Stimulated activated CD4-positive, alpha-beta T cell treated with anti-CD3 and anti-CD28 coated beads, Interleukin-12 subunit alpha, Interleukin-12 subunit beta, amount 100 ng/mL, for 4 hours (primary cell): ENCODE measurements at regions not wholly inside any gene's neighbourhood (a gene's known extent, or its start where the extent isn't known, plus 50 kb on each side); places are given as distances from the start of the nearest gene placed in this dataset.
"Not testable (repeated sequence)": the region's sequence is repeated elsewhere in the genome, so short reads cannot be mapped to it uniquely, and the experiment has no call there.

ENCODE experiments used
- DNase-seq: peaks from one replicate; pipeline ENCODE4 v3.0.0-alpha.2; 2020

- DNase-seq: not testable (repeated sequence)
Measured at GRCh38 chr14:105681606-105682185, 155.3 kb downstream of the TMEM121 start.

- DNase-seq: not testable (repeated sequence)
Measured at GRCh38 chr14:105682442-105682841, 156.1 kb downstream of the TMEM121 start.

DNA sequence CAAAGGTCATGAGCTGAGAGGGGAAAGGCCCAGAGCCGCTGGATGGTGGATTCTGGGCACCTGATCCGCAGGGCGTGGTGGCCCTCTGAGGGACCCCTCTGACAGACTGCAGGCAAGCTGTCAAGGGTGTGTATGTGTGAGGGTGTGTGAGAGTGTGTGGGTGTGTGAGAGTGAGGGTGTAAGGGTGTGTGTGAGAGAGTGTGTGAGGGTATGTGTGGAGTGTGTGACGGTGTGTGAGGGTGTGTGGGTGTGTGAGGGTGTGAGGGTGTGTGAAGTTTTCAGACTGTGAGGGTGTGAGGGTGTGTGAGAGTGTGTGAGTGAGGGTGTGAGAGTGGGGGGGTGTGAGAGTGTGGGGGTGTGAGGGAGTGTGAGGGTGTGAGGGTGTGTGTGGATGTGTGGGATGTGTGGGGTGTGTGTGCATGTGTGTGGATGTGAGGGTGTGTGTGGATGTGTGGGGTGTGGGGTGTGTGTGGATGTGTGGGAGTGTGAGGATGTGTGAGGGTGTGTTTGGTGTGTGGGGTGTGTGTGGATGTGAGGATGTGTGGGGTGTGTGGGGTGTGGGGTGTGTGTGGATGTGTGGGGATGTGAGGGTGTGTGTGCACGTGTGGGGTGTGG lies 156.7 kb downstream of the TMEM121 start:
- DNase-seq: no peak

GRCh38 chr14:105684056-105684455 lies 157.7 kb downstream of the TMEM121 start:
- not testable (repeated sequence) for DNase-seq

GRCh38 chr14:105684597-105684996 lies 158.2 kb downstream of the TMEM121 start:
- not testable (repeated sequence) for DNase-seq

DNA sequence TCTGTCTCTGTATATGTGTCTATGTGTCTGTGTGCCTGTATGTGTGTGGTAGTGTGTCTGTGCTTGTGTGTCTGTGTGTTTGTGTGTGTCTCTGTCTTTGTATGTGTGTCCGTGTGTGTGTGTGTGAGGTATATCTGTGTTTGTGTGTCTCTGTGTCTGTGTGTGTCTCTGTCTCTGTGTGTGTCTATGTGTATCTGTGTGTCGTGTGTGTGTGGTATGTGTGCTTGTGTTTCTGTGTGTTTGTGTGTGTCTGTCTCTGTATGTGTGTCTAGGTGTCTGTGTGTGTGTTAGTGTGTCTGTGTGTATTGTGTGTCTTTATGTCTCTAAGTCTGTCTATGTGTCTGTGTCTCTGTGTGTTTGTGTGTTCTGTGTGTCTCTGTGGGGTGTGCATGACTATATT lies 158.6 kb downstream of the TMEM121 start:
- no peak for DNase-seq

- DNase-seq: not testable (repeated sequence)
Measured at GRCh38 chr14:105685605-105686004, 159.2 kb downstream of the TMEM121 start.

DNA sequence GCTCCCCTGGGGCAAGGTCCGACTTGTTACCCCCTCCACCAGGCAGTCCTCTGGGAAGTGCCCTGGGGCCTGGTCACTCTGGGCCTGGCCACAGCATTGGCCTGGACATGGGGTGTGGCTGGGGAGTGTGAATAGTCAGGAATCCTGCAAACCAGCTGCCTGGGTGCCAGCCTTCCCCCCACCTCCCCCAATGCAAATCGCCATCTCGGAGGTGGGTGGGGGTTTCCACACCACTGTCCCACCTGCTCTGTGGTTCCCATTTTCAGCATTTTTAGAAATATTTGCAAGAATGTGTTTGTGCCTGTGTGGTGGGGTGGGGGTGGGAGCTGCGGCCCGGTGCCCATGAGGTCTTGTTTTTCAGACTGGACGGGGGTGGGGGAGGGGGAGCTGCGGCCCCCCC lies 159.7 kb downstream of the TMEM121 start:
- not testable (repeated sequence) for DNase-seq

- DNase-seq: not testable (repeated sequence)
Measured at GRCh38 chr14:105686462-105687170, 160.2 kb downstream of the TMEM121 start.

DNA sequence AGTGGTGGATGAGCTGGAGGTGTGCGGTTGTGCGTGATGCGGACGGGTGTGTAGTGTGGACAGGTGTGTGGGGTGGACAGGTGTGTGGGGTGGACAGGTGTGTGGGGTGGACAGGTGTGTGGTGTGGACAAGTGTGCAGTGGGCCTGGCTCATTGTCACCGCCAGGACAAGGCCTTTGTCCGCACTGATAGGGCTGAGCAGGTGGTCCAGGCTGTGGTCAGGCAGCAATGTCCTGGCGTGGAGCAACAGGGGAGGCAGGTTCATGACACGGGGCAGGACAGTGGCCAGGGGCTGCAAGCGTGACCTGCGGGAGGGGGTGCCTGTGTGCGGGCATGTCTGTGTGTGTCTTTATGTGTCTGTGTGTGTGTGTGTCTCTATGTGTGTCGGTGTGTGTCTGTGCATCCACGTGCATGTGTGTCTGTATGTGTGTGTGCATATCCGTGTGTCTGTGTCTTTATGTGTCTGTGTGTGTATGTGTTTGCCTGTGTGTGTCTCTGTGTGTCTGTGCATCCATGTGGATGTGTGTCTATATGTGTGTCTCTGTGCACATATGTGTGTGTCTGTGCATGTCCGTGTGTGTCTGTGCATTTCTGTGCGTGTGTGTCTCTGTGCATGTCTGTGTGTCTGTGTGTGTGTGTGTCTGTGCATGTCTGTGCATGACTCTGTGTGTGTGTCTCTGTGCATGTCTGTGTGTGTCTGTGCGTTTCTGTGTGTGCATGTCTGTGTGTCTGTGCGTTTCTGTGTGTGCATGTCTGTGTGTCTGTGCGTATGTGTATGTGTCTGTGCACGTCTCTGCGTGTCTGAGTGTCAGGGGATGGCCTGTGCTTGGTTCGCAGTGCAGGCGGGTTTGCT lies 161.0 kb downstream of the TMEM121 start:
- not testable (repeated sequence) for DNase-seq

DNA sequence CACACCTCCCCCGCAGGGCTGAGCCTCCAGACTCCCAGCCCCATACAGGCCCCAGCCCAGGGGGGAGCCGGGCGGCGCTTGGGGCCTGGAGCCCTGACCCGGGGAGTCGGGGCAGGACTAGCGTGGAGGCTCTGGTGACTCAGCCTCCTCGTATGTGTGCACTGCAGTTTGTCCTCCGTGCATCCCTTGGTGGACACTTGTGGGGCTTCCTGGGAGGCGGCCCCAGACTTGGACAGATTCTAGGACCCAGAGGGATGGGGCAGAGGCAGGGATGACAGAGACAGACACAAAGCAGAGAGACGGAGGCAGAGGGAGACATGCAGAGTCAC lies 161.6 kb downstream of the TMEM121 start:
- DNase-seq: not testable (repeated sequence)

DNA sequence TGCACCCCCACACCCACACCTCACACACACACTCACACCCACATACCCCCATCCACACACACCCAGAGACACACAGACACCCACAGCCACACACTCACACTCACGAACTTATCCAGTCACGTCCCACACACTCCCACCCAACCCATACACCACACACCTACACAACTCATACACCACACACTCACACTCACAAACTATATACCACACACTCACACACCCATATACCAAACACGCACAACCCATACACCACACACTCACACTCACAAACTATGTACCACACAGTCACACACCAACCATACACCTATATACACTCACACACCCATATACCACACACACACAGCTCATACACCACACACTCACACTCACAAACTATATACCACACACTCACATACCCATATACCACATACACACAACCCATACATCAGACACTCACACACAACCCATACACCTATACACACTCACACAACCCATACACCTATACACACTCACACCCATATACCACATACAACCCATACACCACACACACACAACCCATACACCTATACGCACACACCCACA lies 162.4 kb downstream of the TMEM121 start:
- DNase-seq: not testable (repeated sequence)

DNA sequence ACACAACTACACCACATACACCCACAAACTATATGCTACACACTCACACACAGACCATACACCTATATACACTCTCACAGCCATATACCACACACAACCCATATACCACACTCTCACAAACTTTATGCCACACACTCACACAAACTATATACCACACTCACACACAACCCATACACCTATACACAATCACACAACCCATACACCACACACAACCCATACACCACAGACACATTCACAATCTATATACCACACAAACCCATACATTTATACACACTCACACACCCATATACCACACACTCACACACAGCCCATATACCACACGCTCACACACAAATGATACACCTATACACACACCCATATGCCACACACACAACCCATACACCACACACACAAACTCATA lies 163.3 kb downstream of the TMEM121 start:
- DNase-seq: no peak

DNA sequence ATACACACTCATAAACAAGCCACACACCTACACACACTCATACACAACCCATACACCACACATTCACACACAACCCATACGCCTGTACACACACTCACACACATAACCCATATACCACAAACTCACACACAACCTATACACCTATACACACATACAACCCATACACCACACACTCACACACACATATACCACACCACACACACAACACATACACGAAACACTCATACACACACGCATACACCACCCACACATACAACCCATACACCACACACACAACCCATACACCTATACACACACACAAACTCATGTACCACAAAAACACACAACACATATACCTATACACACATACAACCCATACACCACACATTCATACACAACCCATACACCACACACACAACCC lies 164.3 kb downstream of the TMEM121 start:
- no peak for DNase-seq

DNA sequence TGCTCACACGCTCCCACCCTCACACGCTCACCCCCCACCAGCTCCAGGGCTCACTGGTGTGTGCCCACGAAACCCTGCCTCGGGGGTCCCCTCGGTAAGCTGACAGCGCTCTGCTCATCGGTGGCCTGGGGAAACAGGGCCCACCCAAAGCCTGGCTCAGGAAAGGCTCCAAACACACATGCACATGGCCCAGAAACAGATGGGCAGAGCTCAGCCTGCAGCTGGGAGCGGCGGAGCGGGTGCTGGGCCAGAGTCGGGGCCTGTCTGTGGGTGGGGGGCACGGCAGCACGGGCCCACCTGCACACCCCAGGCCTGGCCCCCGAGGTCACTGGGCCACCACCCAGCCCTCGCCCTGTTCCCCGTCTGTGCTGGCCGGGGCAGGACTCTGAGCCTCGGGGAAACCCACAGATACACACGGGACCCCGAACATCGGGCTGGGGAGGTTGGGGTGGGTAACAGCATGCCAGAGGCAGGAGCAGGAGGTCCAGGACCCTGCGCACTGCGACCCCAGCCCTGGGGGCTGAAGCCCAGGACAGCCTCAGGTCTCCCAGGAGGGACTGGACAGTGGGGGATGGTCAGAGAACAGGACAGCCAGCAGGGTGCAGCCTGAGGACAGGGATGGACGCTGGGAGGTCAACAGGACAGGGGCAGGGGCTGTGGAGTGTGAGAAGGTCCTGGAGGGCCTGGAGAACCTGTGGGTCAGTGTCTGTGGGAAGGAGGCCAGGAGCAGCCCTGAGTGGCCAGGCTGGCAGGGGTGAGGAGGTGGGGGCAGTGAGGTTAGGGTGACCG lies 165.1 kb downstream of the TMEM121 start:
- DNase-seq: not testable (repeated sequence)

GRCh38 chr14:105692110-105692685 lies 165.8 kb downstream of the TMEM121 start:
- DNase-seq: not testable (repeated sequence)

- DNase-seq: no peak
Measured at GRCh38 chr14:105694961-105695360, 168.6 kb downstream of the TMEM121 start.

DNA sequence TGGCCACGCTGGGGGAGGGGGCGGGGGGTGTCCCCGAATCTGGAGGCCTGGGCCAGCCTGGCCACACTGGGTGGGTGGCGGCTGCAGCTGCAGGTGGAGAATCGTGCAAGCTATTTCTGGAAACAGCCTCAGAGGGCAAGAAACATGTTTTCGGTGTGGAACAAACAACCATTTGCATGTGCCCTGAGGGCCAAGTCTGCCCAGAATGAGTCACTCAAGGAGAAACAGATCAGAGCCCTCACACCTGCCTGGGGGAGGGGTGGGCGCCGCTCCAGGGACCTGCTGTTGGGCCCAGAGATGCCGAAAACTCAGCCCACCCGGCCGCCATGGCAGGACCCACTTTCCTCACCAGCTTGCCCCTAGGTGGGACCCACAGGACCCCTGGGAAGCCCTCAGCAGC lies 170.0 kb downstream of the TMEM121 start:
- DNase-seq: not testable (repeated sequence)

GRCh38 chr14:105697414-105697813 lies 171.0 kb downstream of the TMEM121 start:
- DNase-seq: not testable (repeated sequence)

DNA sequence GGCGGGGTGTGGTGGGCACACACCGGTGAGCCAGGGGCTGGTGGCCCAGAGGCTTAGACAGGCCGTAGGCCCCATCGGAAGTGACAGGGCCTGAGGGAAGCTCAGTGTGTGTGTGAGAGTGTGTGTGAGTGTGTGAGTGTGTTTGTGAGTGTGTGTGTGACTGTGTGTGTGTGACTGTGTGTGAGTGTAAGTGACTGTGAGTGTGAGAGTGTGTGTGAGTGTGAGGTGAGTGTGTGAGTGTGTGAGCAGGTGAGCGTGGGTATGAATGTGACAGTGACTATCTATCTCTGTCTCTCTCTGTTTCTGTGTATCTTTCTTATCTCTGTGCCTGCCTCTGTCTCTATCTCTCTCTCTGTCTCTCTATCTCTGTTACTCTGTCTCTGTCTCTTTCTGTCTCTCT lies 171.6 kb downstream of the TMEM121 start:
- DNase-seq: not testable (repeated sequence)

- DNase-seq: not testable (repeated sequence)
Measured at GRCh38 chr14:105698940-105699556, 172.7 kb downstream of the TMEM121 start.
